K562 (cell line): ENCODE measurements at regions not wholly inside any gene's neighbourhood (a gene's known extent, or its start where the extent isn't known, plus 50 kb on each side); places are given as distances from the start of the nearest gene placed in this dataset.

ENCODE experiments used
- ATAC-seq: fragments of 200-7000 bp; cut with Tn5 transposase; 3 replicates; pipeline ENCODE4 v1.9.1; 2020; ENCODE audit warnings: moderate library complexity
- BruUV-seq: library from RNA; stranded (reverse); fragments of 400-500 nt; replicated peaks from 2 replicates; lab custom pipeline; 2021; lab: Mats Ljungman, UMichigan
- CTCF ChIA-PET: fragments of 300-600 bp; formaldehyde crosslinking; extraction: SDS; loops from one replicate; lab custom pipeline; 2021; ENCODE audit warnings: low intra/inter-chr PET ratio; lab: Yijun Ruan, JAX
- POLR2A ChIA-PET: fragments of 300-600, 350-650 bp; sonication (Branson Sonifier 250); formaldehyde crosslinking; extraction: SDS; loops from one replicate; lab custom pipeline; 2021; ENCODE audit warnings: antibody characterized with exemption, inconsistent platforms; lab: Yijun Ruan, JAX
- DNase-seq, 4 experiments: peaks; one replicate each; pipeline versions ENCODE4 v3.0.0 to v3.0.0-alpha.2; 2011 to 2018; ENCODE audit warnings: low spot score in 3 of 4, mixed read lengths in 3 of 4; ENCODE audit errors: extremely low read depth in 1 of 4
- FAIRE-seq: peaks from 2 replicates; lab custom pipeline; 2011; peaks lifted over from hg19 to GRCh38; lab: Jason Lieb, UNC
- H2AFZ ChIP-seq: 2 replicates; pipeline ENCODE4 v1.6.0; 2011; ENCODE audit warnings: low read depth, low read length, control low read depth, inconsistent platforms
- H3K27ac ChIP-seq: fragments of 200-600 bp; 3 replicates; pipeline ENCODE4 v1.8.0; 2011; ENCODE audit warnings: low read depth, mild to moderate bottlenecking, control low read depth, inconsistent platforms, low read length, moderate library complexity, mixed read lengths; ENCODE audit errors: extremely low read depth
- H3K27me3 ChIP-seq, 2 experiments: fragments of 300-600 bp in 1 of 2; 2 replicates in 1 of 2; 3 replicates in 1 of 2; pipeline versions ENCODE4 v1.6.0 to v1.8.0; 2011; ENCODE audit warnings: inconsistent platforms in 2 of 2, low read length in 2 of 2, mild to moderate bottlenecking in 1 of 2, mixed read lengths in 1 of 2, moderate library complexity in 1 of 2; ENCODE audit not compliant: control insufficient read depth in 2 of 2, insufficient read depth in 2 of 2
- H3K36me3 ChIP-seq: fragments of 300-600 bp; 3 replicates; pipeline ENCODE4 v1.8.0; 2011; ENCODE audit warnings: mild to moderate bottlenecking, low read length, inconsistent platforms; ENCODE audit not compliant: control insufficient read depth, insufficient read depth
- H3K4me1 ChIP-seq, 2 experiments: fragments of 200-600 bp in 1 of 2; replicated peaks in 1 of 2; 2 replicates in 1 of 2; 3 replicates in 1 of 2; pipeline versions ENCODE4 v1.5.1 to v1.8.0; 2011; ENCODE audit warnings: inconsistent platforms in 2 of 2, low read length in 2 of 2, mild to moderate bottlenecking in 1 of 2, mixed read lengths in 1 of 2, moderate library complexity in 1 of 2; ENCODE audit not compliant: control insufficient read depth in 2 of 2, insufficient read depth in 2 of 2
- H3K4me2 ChIP-seq: 2 replicates; pipeline ENCODE4 v1.6.1; 2011; ENCODE audit warnings: low read length, control low read depth, inconsistent platforms, mixed read lengths; ENCODE audit not compliant: insufficient read depth
- H3K4me3 ChIP-seq: fragments of 200-600 bp; sonication (generic), shearing (Covaris generic); 2 replicates; pipeline ENCODE4 v1.5.1; 2016; ENCODE audit warnings: control low read depth, inconsistent platforms
- H3K79me2 ChIP-seq: fragments of 200-600 bp; 3 replicates; pipeline ENCODE4 v1.8.0; 2011; ENCODE audit warnings: low read length, inconsistent platforms; ENCODE audit not compliant: control insufficient read depth, insufficient read depth
- H3K9ac ChIP-seq, 2 experiments: 2 replicates each; pipeline versions ENCODE4 v1.6.0 to v1.6.1; 2011; ENCODE audit warnings: low read depth in 2 of 2, low read length in 2 of 2, control low read depth in 1 of 2, inconsistent platforms in 1 of 2, mild to moderate bottlenecking in 1 of 2, mixed read lengths in 1 of 2; ENCODE audit not compliant: insufficient read depth in 1 of 2
- H3K9me1 ChIP-seq: one replicate; pipeline ENCODE4 v1.6.0; 2011; ENCODE audit warnings: inconsistent platforms, mild to moderate bottlenecking, low read length, moderate library complexity; ENCODE audit not compliant: control insufficient read depth, insufficient read depth
- H3K9me3 ChIP-seq: replicated peaks from 2 replicates; pipeline ENCODE4 v1.5.1; 2011; ENCODE audit warnings: low read depth, low read length, inconsistent platforms; ENCODE audit not compliant: control insufficient read depth, insufficient read depth
- H4K20me1 ChIP-seq: replicated peaks from 2 replicates; pipeline ENCODE4 v1.6.1; 2011; ENCODE audit warnings: low read length, inconsistent platforms, mixed read lengths; ENCODE audit not compliant: control insufficient read depth, insufficient read depth
- BCOR ChIP-seq: fragments of 450-650 bp; IDR thresholded peaks from 2 replicates; pipeline ENCODE4 v1.6.1; 2016
- CGGBP1 ChIP-seq: fragments of 250-450 bp; sonication (Bioruptor Pico); IDR thresholded peaks from 2 replicates; pipeline ENCODE4 v1.9.0; 2021; ENCODE audit warnings: mild to moderate bottlenecking
- FOXA3 ChIP-seq, 2 experiments: fragments of 450-650 bp in 1 of 2; sonication (generic) in 1 of 2; formaldehyde crosslinking; IDR thresholded peaks in 1 of 2; conservative IDR thresholded peaks in 1 of 2; 2 replicates each; pipeline versions ENCODE4 v1.4.0 to v1.8.0; 2020 to 2022; ENCODE audit warnings: mild to moderate bottlenecking in 2 of 2, missing genetic modification reagents in 1 of 2
- NFRKB ChIP-seq: fragments of 450-650 bp; IDR thresholded peaks from 2 replicates; pipeline ENCODE4 v1.6.1; 2016; ENCODE audit warnings: low read depth
- POLR2H ChIP-seq: IDR thresholded peaks from 2 replicates; pipeline ENCODE4 v1.6.1; 2016; ENCODE audit warnings: missing genetic modification characterization, low read depth, mild to moderate bottlenecking, control low read depth, missing compliant biosample characterization, moderate library complexity
- TARDBP ChIP-seq: fragments of 450-650 bp; IDR thresholded peaks from 2 replicates; pipeline ENCODE4 v1.6.1; 2016
- ZEB2 ChIP-seq: fragments of 450-650 bp; IDR thresholded peaks from 2 replicates; pipeline ENCODE4 v1.6.1; 2016
- ZNF134 ChIP-seq: fragments of 250-450 bp; sonication (Bioruptor Pico); conservative IDR thresholded peaks from 2 replicates; pipeline ENCODE4 v1.4.0; 2020
- ZNF316 ChIP-seq: fragments of 450-650 bp; IDR thresholded peaks from 2 replicates; pipeline ENCODE4 v1.6.1; 2016
- ZNF592 ChIP-seq: fragments of 450-650 bp; IDR thresholded peaks from 2 replicates; pipeline ENCODE4 v1.6.1; 2017; ENCODE audit warnings: antibody characterized with exemption, mild to moderate bottlenecking
- ZNF668 ChIP-seq: fragments of 250-450 bp; sonication (Bioruptor Pico); IDR thresholded peaks from 2 replicates; pipeline ENCODE4 v1.8.0; 2022; ENCODE audit warnings: mild to moderate bottlenecking, inconsistent platforms
- WGBS: fragments of 100-300 bp; shearing (Covaris generic); methylation state at CpG from one replicate; pipeline ENCODE4 v1.1.6; 2016; ENCODE audit warnings: low coverage, mixed read lengths; ENCODE audit not compliant: insufficient coverage; ENCODE audit errors: missing lambda C conversion rate; 5-methylcytosine and 5-hydroxymethylcytosine counted together
- in situ Hi-C: fragments of 300-500 bp; cut with MboI; formaldehyde crosslinking; loops from 4 replicates; pipeline ENCODE4 v1.15.0; 2018; ENCODE audit warnings: inconsistent platforms, mixed read lengths
- intact Hi-C: fragments of 100-400 bp; cut with micrococcal nuclease; formaldehyde crosslinking; loops from 2 replicates; pipeline ENCODE4 v1.14.2; 2022

GRCh38 chr2:226426292-226426736 is 373.3 kb downstream of the IRS1 start:
- H3K36me3 ChIP-seq, result no peaks in the 10 kb centered on the region
- H3K9me1 ChIP-seq, result no peaks in the 10 kb centered on the region
- FAIRE-seq, result no peak
- no peak overlapping the region for H3K9ac ChIP-seq
- DNase-seq, result no peak
- 3% methylated on average over 5 of the region's 5 CpGs for WGBS
- TF ChIP-seq ZNF134 (CRISPR knock-in tag), result no peak
- no peak for TF ChIP-seq ZNF316
- TF ChIP-seq POLR2H (tag), result no peak
- TF ChIP-seq CGGBP1 (CRISPR knock-in tag), result no peak
- H3K4me2 ChIP-seq, result no peak overlapping the region
- no peaks in the 10 kb centered on the region for H3K79me2 ChIP-seq
- H4K20me1 ChIP-seq, result no peaks in the 10 kb centered on the region
- BruUV-seq, result no TSS peak
- no peaks in the 10 kb centered on the region for H3K4me1 ChIP-seq
- H3K27me3 ChIP-seq, result no peaks in the 10 kb centered on the region
- intact Hi-C loops, result no loop called here
- H3K27ac ChIP-seq, result no peak overlapping the region
- no peak overlapping the region for H2AFZ ChIP-seq
- no peak for ATAC-seq
- ChIA-PET CTCF (no interaction called here), POLR2A (no interaction called here)
- H3K4me3 ChIP-seq, result no peak overlapping the region
- in situ Hi-C loops, result no loop called here
- no peaks in the 10 kb centered on the region for H3K9me3 ChIP-seq

GRCh38 chr2:226424971-226425370 is 374.6 kb downstream of the IRS1 start:
- FAIRE-seq (no peak), ATAC-seq (no peak), DNase-seq (no peak)
- no peaks in the 10 kb centered on the region for H3K9me3 ChIP-seq
- ChIA-PET POLR2A (no interaction called here), CTCF (no interaction called here)
- H3K4me3 ChIP-seq, result no peak overlapping the region
- H3K36me3 ChIP-seq, result no peaks in the 10 kb centered on the region
- H3K79me2 ChIP-seq, result no peaks in the 10 kb centered on the region
- no peak overlapping the region for H3K9ac ChIP-seq
- H3K4me1 ChIP-seq, result no peaks in the 10 kb centered on the region
- H3K27me3 ChIP-seq, result no peaks in the 10 kb centered on the region
- intact Hi-C loops, result no loop called here
- H3K9me1 ChIP-seq, result no peaks in the 10 kb centered on the region
- no TSS peak for BruUV-seq
- in situ Hi-C loops, result no loop called here
- H2AFZ ChIP-seq, result no peak overlapping the region
- no peaks in the 10 kb centered on the region for H4K20me1 ChIP-seq
- 0% methylated on average over 2 of the region's 3 CpGs for WGBS
- H3K27ac ChIP-seq, result no peak overlapping the region
- H3K4me2 ChIP-seq, result no peak overlapping the region
- TF ChIP-seq BCOR (no peak), NFRKB (no peak), ZNF592 (no peak), ZNF668 (CRISPR knock-in tag) (no peak), TARDBP (no peak), ZEB2 (no peak), FOXA3 (CRISPR knock-in tag; conservative IDR thresholded peaks at IDR 0.05 in 1 of 2, IDR thresholded peaks at IDR 0.05 in 1 of 2) (no peak)
